GM21576 (cell line): ENCODE measurements at regions not wholly inside any gene's neighbourhood (a gene's known extent, or its start where the extent isn't known, plus 50 kb on each side); places are given as distances from the start of the nearest gene placed in this dataset.

Experiments
- ATAC-seq: cut with Tn5 transposase; IDR thresholded peaks from one replicate; pipeline ENCODE4 v1.9.1; 2021; ENCODE audit warnings: mild to moderate bottlenecking, moderate library complexity; ENCODE audit not compliant: unreplicated experiment

GRCh38 chr3:152185891-152186630, 82.7 kb upstream of the MBNL1 start:
- no peak for ATAC-seq

GRCh38 chr3:152190636-152191183, 78.0 kb upstream of the MBNL1 start:
- no peak for ATAC-seq

GRCh38 chr3:152192050-152192449, 76.7 kb upstream of the MBNL1 start:
- no peak for ATAC-seq

GRCh38 chr3:152192936-152193672, 75.6 kb upstream of the MBNL1 start:
- no peak for ATAC-seq

- peak; percentile 48 for ATAC-seq
Measured at GRCh38 chr3:152193673-152194267, 75.0 kb upstream of the MBNL1 start.

GRCh38 chr3:152195206-152195605, 73.5 kb upstream of the MBNL1 start:
- no peak for ATAC-seq

GRCh38 chr3:152196782-152197181, 71.9 kb upstream of the MBNL1 start:
- peak; percentile 40 for ATAC-seq

GRCh38 chr3:152197451-152197850, 71.3 kb upstream of the MBNL1 start:
- ATAC-seq: no peak

GRCh38 chr3:152197937-152198336, 70.8 kb upstream of the MBNL1 start:
- ATAC-seq: peak; percentile 25

- ATAC-seq: no peak
Measured at GRCh38 chr3:152198665-152199064, 70.1 kb upstream of the MBNL1 start.

GRCh38 chr3:152199102-152199840, 69.5 kb upstream of the MBNL1 start:
- ATAC-seq: no peak

- no peak for ATAC-seq
Measured at GRCh38 chr3:152200476-152201420, 68.0 kb upstream of the MBNL1 start.

GRCh38 chr3:152202976-152203626, 65.6 kb upstream of the MBNL1 start:
- peak; percentile 32 for ATAC-seq

GRCh38 chr3:152203652-152204051, 65.1 kb upstream of the MBNL1 start:
- ATAC-seq: no peak

- ATAC-seq: no peak
Measured at GRCh38 chr3:152204218-152204617, 64.5 kb upstream of the MBNL1 start.

- peak; percentile 39 for ATAC-seq
Measured at GRCh38 chr3:152205097-152205593, 63.6 kb upstream of the MBNL1 start.

- no peak for ATAC-seq
Measured at GRCh38 chr3:152206243-152206760, 62.4 kb upstream of the MBNL1 start.

GRCh38 chr3:152208439-152208838, 60.3 kb upstream of the MBNL1 start:
- no peak for ATAC-seq

- ATAC-seq: no peak
Measured at GRCh38 chr3:152209060-152209459, 59.7 kb upstream of the MBNL1 start.
